ENCODE measurements at regions not wholly inside any gene's neighbourhood (a gene's known extent, or its start where the extent isn't known, plus 50 kb on each side); places are given as distances from the start of the nearest gene placed in this dataset.

DNA sequence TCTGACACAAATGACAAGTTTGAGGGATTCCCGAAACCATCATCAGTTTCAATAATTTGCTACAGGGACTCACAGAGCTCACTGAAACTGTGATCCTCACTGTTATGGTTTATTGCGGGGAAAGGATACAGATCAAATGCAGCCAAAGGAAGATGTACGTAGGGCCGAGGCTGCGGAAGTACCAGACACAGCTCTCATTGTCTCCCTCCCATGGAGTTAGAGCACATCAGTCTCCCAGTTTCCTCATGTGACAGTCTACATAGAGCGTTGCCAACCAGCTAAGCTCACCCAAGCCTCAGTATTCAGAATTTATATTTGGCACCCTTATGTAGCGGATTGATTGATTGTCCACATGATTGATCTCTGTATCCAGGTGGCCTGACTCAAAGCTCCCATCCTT is 137.8 kb upstream of the TENM3 start:
- Histone ChIP-seq H3K27ac (ENCODE audit: low read depth, low read length) (no peak overlapping the region), H3K4me3 (replicated peaks in 1 of 2; ENCODE audit: low read depth in 1 of 2, low read length in 2 of 2) (no peak overlapping the region), H2AFZ (ENCODE audit: low read depth, low read length, poor library complexity, severe bottlenecking) (no peak overlapping the region), H3K4me1 (ENCODE audit: control insufficient read depth in 1 of 2, insufficient read depth in 2 of 2, low read length in 2 of 2) (no peaks in the 10 kb centered on the region), H3K79me2 (ENCODE audit: insufficient read depth, low read length) (no peaks in the 10 kb centered on the region), H3K9me2 (ENCODE audit: insufficient read depth) (no peaks in the 10 kb centered on the region), H4K20me1 (ENCODE audit: insufficient read depth) (no peaks in the 10 kb centered on the region), H3K36me3 (ENCODE audit: control insufficient read depth in 1 of 2, insufficient read depth in 2 of 2, low read length in 2 of 2) (no peaks in the 10 kb centered on the region), H3K9me3 (ENCODE audit: control insufficient read depth in 1 of 2, insufficient read depth in 1 of 2, low read depth in 1 of 2, low read length in 2 of 2) (no peaks in the 10 kb centered on the region), H3K9ac (ENCODE audit: low read length) (no peak overlapping the region), H3K27me3 (ENCODE audit: insufficient read depth, low read length) (peaks cover 18% of the 10 kb centered on the region; the same call in 1 of the 2 replicates), H3K4me2 (ENCODE audit: low read length) (no peak overlapping the region)
- ChIA-PET CTCF (no interaction called here), RAD21 (ENCODE audit: low non-redundant PET in 1 of 2, low total read pairs in 2 of 2, uncharacterized antibody in 2 of 2, unreplicated experiment in 2 of 2) (no interaction called here), POLR2A (no interaction called here)
- ATAC-seq (no peak), DNase-seq (ENCODE audit: low read depth, low spot score) (no peak)
- no TSS peak for BruUV-seq (replicated peaks)
- intact Hi-C loops (cut with micrococcal nuclease), result no loop called here
- TF ChIP-seq, protein P1, sequence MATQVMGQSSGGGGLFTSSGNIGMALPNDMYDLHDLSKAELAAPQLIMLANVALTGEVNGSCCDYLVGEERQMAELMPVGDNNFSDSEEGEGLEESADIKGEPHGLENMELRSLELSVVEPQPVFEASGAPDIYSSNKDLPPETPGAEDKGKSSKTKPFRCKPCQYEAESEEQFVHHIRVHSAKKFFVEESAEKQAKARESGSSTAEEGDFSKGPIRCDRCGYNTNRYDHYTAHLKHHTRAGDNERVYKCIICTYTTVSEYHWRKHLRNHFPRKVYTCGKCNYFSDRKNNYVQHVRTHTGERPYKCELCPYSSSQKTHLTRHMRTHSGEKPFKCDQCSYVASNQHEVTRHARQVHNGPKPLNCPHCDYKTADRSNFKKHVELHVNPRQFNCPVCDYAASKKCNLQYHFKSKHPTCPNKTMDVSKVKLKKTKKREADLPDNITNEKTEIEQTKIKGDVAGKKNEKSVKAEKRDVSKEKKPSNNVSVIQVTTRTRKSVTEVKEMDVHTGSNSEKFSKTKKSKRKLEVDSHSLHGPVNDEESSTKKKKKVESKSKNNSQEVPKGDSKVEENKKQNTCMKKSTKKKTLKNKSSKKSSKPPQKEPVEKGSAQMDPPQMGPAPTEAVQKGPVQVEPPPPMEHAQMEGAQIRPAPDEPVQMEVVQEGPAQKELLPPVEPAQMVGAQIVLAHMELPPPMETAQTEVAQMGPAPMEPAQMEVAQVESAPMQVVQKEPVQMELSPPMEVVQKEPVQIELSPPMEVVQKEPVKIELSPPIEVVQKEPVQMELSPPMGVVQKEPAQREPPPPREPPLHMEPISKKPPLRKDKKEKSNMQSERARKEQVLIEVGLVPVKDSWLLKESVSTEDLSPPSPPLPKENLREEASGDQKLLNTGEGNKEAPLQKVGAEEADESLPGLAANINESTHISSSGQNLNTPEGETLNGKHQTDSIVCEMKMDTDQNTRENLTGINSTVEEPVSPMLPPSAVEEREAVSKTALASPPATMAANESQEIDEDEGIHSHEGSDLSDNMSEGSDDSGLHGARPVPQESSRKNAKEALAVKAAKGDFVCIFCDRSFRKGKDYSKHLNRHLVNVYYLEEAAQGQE (IDR thresholded peaks at IDR 0.05; ENCODE audit: low read depth), result no peak
- TF ChIP-seq EZH2 (IDR thresholded peaks at IDR 0.05) (no peak), YY1 (IDR thresholded peaks at IDR 0.05; ENCODE audit: extremely low read depth, insufficient replicate concordance, low read depth, low read length) (no peak), EZH2phosphoT487 (IDR thresholded peaks at IDR 0.05; ENCODE audit: borderline replicate concordance) (no peak), TCF7L2 (IDR thresholded peaks at IDR 0.05; ENCODE audit: borderline replicate concordance, extremely low read depth, insufficient read depth, insufficient read length) (no peak), ZNF274 (IDR thresholded peaks at IDR 0.05; ENCODE audit: low read depth, low read length) (no peak), CTCF (IDR thresholded peaks at IDR 0.05 in 2 of 3, conservative IDR thresholded peaks at IDR 0.05 in 1 of 3; ENCODE audit: borderline replicate concordance in 1 of 3, insufficient read depth in 1 of 3, low read depth in 2 of 3, low read length in 2 of 3) (no peak), SIN3A (IDR thresholded peaks at IDR 0.05; ENCODE audit: low read depth) (no peak), CBX3 (IDR thresholded peaks at IDR 0.05; ENCODE audit: low read depth) (no peak), ZFX (IDR thresholded peaks at IDR 0.05) (no peak), JUND (IDR thresholded peaks at IDR 0.05) (no peak), POLR2AphosphoS5 (IDR thresholded peaks at IDR 0.05; ENCODE audit: low read depth, low read length) (no peak), POLR2A (IDR thresholded peaks at IDR 0.05; ENCODE audit: borderline replicate concordance, extremely low read depth, insufficient read depth, insufficient read length) (no peak), EGR1 (IDR thresholded peaks at IDR 0.05; ENCODE audit: low read depth) (no peak), RAD21 (IDR thresholded peaks at IDR 0.05; ENCODE audit: low read depth) (no peak), SP1 (IDR thresholded peaks at IDR 0.05; ENCODE audit: low read depth) (no peak)
- TF ChIP-seq, protein P2, sequence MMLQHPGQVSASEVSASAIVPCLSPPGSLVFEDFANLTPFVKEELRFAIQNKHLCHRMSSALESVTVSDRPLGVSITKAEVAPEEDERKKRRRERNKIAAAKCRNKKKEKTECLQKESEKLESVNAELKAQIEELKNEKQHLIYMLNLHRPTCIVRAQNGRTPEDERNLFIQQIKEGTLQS (IDR thresholded peaks at IDR 0.05), result no peak
- TF ChIP-seq, protein P3, sequence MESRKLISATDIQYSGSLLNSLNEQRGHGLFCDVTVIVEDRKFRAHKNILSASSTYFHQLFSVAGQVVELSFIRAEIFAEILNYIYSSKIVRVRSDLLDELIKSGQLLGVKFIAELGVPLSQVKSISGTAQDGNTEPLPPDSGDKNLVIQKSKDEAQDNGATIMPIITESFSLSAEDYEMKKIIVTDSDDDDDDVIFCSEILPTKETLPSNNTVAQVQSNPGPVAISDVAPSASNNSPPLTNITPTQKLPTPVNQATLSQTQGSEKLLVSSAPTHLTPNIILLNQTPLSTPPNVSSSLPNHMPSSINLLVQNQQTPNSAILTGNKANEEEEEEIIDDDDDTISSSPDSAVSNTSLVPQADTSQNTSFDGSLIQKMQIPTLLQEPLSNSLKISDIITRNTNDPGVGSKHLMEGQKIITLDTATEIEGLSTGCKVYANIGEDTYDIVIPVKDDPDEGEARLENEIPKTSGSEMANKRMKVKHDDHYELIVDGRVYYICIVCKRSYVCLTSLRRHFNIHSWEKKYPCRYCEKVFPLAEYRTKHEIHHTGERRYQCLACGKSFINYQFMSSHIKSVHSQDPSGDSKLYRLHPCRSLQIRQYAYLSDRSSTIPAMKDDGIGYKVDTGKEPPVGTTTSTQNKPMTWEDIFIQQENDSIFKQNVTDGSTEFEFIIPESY (IDR thresholded peaks at IDR 0.05; ENCODE audit: extremely low read depth, insufficient replicate concordance, low read length), result no peak

Measured in HCT116 (cell line).